MM.1S (cell line): ENCODE measurements at regions not wholly inside any gene's neighbourhood (a gene's known extent, or its start where the extent isn't known, plus 50 kb on each side); places are given as distances from the start of the nearest gene placed in this dataset.

Experiments
- DNase-seq: peaks from one replicate; pipeline ENCODE4 v3.0.0-alpha.2; 2015
- H2AFZ ChIP-seq: fragments of 300-600 bp; sonication (generic); 2 replicates; pipeline ENCODE4 v1.6.0; 2016; ENCODE audit warnings: antibody characterized with exemption, low read length
- H3F3A ChIP-seq: fragments of 300-600 bp; sonication (generic); 2 replicates; pipeline ENCODE4 v1.6.1; 2016; ENCODE audit warnings: mild to moderate bottlenecking, antibody characterized with exemption, low read length, moderate library complexity, mixed read lengths; ENCODE audit not compliant: insufficient read depth
- H3K27ac ChIP-seq: fragments of 300-600 bp; sonication (generic); 2 replicates; pipeline ENCODE4 v1.5.1; 2016; ENCODE audit warnings: mild to moderate bottlenecking, low read length
- H3K27me3 ChIP-seq: fragments of 300-600 bp; sonication (generic); replicated peaks from 2 replicates; pipeline ENCODE4 v1.6.0; 2016; ENCODE audit warnings: low read length; ENCODE audit not compliant: insufficient read depth
- H3K36me3 ChIP-seq: fragments of 300-600 bp; sonication (generic); replicated peaks from 2 replicates; pipeline ENCODE4 v1.6.1; 2016; ENCODE audit warnings: mild to moderate bottlenecking, low read length, mixed read lengths; ENCODE audit not compliant: insufficient read depth
- H3K4me1 ChIP-seq: fragments of 300-600 bp; sonication (generic); 2 replicates; pipeline ENCODE4 v1.6.1; 2016; ENCODE audit warnings: low read length, mixed read lengths
- H3K4me2 ChIP-seq: fragments of 300-600 bp; sonication (generic); 2 replicates; pipeline ENCODE4 v1.6.0; 2016; ENCODE audit warnings: low read depth, low read length
- H3K4me3 ChIP-seq: fragments of 300-600 bp; sonication (generic); 2 replicates; pipeline ENCODE4 v1.5.1; 2016; ENCODE audit warnings: low read length, mixed read lengths
- H3K79me2 ChIP-seq: fragments of 300-600 bp; sonication (generic); 2 replicates; pipeline ENCODE4 v1.6.1; 2016; ENCODE audit warnings: mixed run types, low read length, mixed read lengths
- H3K9ac ChIP-seq: fragments of 300-600 bp; sonication (generic); 2 replicates; pipeline ENCODE4 v1.6.1; 2016; ENCODE audit warnings: low read length, mixed read lengths
- H3K9me2 ChIP-seq: fragments of 300-600 bp; sonication (generic); replicated peaks from 2 replicates; pipeline ENCODE4 v1.6.1; 2016; ENCODE audit warnings: mild to moderate bottlenecking, low read length, mixed read lengths; ENCODE audit not compliant: insufficient read depth
- H3K9me3 ChIP-seq: fragments of 300-600 bp; sonication (generic); replicated peaks from 2 replicates; pipeline ENCODE4 v1.6.1; 2016; ENCODE audit warnings: mild to moderate bottlenecking, low read length, mixed read lengths; ENCODE audit not compliant: insufficient read depth
- H4K20me1 ChIP-seq: fragments of 300-600 bp; sonication (generic); 2 replicates; pipeline ENCODE4 v1.6.1; 2016; ENCODE audit warnings: mild to moderate bottlenecking, low read length, moderate library complexity, mixed read lengths; ENCODE audit not compliant: insufficient read depth
- CTCF ChIP-seq: fragments of 300-600 bp; sonication (generic); IDR thresholded peaks from 2 replicates; pipeline ENCODE4 v1.5.1; 2016; ENCODE audit warnings: antibody characterized with exemption, low read length, mixed read lengths
- EZH2 ChIP-seq: fragments of 300-600 bp; sonication (generic); optimal IDR thresholded peaks from 2 replicates; pipeline ENCODE3; 2017; ENCODE audit warnings: low read depth, mild to moderate bottlenecking, antibody characterized with exemption, low read length, mixed read lengths
- EZH2phosphoT487 ChIP-seq: fragments of 300-600 bp; sonication (generic); IDR thresholded peaks from 2 replicates; pipeline ENCODE4 v1.6.1; 2018; ENCODE audit warnings: antibody characterized with exemption, low read length

GRCh38 chr3:147846854-147847478 lies 437.8 kb downstream of the ZIC1 start:
- no peak for TF ChIP-seq CTCF
- no peak for TF ChIP-seq EZH2
- TF ChIP-seq EZH2phosphoT487 = no peak
- no peak for DNase-seq
- Histone ChIP-seq H3K4me1 (no peaks in the 10 kb centered on the region), H3K4me3 (no peak overlapping the region), H3K27me3 (no peaks in the 10 kb centered on the region), H3K9me2 (no peaks in the 10 kb centered on the region), H3K36me3 (no peaks in the 10 kb centered on the region), H3K79me2 (no peaks in the 10 kb centered on the region), H4K20me1 (no peaks in the 10 kb centered on the region), H3K9ac (no peak overlapping the region), H3K4me2 (no peak overlapping the region), H2AFZ (no peak overlapping the region), H3F3A (no peaks in the 10 kb centered on the region), H3K27ac (no peak overlapping the region), H3K9me3 (no peaks in the 10 kb centered on the region)

- no peaks in the 10 kb centered on the region for H3K9me3 ChIP-seq
- no peak for DNase-seq
- H3K27me3 ChIP-seq = no peaks in the 10 kb centered on the region
- no peaks in the 10 kb centered on the region for H4K20me1 ChIP-seq
- TF ChIP-seq EZH2phosphoT487 (no peak), EZH2 (no peak), CTCF (no peak)
- H3K9ac ChIP-seq = no peak overlapping the region
- no peaks in the 10 kb centered on the region for H3K36me3 ChIP-seq
- no peaks in the 10 kb centered on the region for H3F3A ChIP-seq
- H3K27ac ChIP-seq = no peak overlapping the region
- no peak overlapping the region for H3K4me2 ChIP-seq
- H2AFZ ChIP-seq = no peak overlapping the region
- H3K9me2 ChIP-seq = no peaks in the 10 kb centered on the region
- H3K4me1 ChIP-seq = no peaks in the 10 kb centered on the region
- H3K4me3 ChIP-seq = no peak overlapping the region
- no peaks in the 10 kb centered on the region for H3K79me2 ChIP-seq
Measured at GRCh38 chr3:147851062-147851461, 441.9 kb downstream of the ZIC1 start.

GRCh38 chr3:147854542-147854941 lies 445.4 kb downstream of the ZIC1 start:
- no peak overlapping the region for H3K27ac ChIP-seq
- TF ChIP-seq EZH2 = no peak
- no peak for TF ChIP-seq EZH2phosphoT487
- no peak for TF ChIP-seq CTCF
- no peak overlapping the region for H3K4me2 ChIP-seq
- H3K27me3 ChIP-seq = no peaks in the 10 kb centered on the region
- H3K79me2 ChIP-seq = no peaks in the 10 kb centered on the region
- H3K9me2 ChIP-seq = no peaks in the 10 kb centered on the region
- no peak for DNase-seq
- no peaks in the 10 kb centered on the region for H4K20me1 ChIP-seq
- no peaks in the 10 kb centered on the region for H3K36me3 ChIP-seq
- no peaks in the 10 kb centered on the region for H3K9me3 ChIP-seq
- no peaks in the 10 kb centered on the region for H3F3A ChIP-seq
- no peak overlapping the region for H3K4me3 ChIP-seq
- no peak overlapping the region for H2AFZ ChIP-seq
- no peaks in the 10 kb centered on the region for H3K4me1 ChIP-seq
- H3K9ac ChIP-seq = no peak overlapping the region
